DMS153 treated with DMSO at 0.1 percent for 48 hours (cell line): ENCODE measurements at regions not wholly inside any gene's neighbourhood (a gene's known extent, or its start where the extent isn't known, plus 50 kb on each side); places are given as distances from the start of the nearest gene placed in this dataset.
A peak's percentile ranks its signal among the peaks of the same experiment; 100 is the strongest.
"Not testable (repeated sequence)": the region's sequence is repeated elsewhere in the genome, so short reads cannot be mapped to it uniquely, and the experiment has no call there.

Experiments used
- DNase-seq: peaks from one replicate; lab custom pipeline; 2025; ENCODE audit not compliant: unreplicated experiment; lab: John Stamatoyannopoulos, UW

GRCh38 chr10:129042776-129043595 lies 424.1 kb upstream of the MGMT start:
- no peak for DNase-seq

DNA sequence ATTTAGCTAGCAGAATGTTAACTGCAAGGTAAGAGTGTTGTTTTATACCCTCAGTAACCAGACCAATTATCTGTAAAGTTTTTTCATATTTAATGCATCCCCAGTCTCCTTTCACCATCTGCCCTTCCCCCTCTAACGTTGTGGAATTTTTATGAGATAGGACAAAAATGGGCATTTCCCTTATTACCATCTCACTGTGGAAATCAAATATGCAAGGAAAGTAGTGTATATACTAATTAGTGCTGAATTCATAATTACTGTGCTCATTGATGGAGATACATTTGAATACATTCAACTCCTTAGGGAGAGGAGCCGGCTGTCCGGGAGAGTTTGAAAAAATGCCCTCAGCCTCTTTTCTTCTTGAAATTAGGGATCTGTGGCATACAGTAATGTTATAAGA lies 423.4 kb upstream of the MGMT start:
- DNase-seq: no peak

DNA sequence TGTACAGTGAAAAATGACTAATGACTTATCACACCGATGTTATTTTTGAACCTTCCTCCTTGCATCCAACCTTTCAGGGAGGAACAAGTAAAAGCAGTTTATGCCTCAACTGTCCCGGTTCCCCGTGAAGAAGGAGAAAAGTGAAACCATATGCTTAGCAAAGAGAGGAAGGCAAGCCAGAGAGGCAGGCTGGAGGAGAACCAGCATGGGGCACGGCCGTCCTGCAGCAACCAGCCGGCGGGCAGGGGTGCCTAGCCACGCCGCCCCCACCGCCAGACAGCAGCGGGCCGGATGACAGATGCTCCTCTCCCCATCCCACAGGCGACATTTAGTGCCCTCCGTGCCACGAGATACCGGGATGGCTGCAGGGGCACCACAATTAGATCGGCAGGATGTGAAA lies 421.4 kb upstream of the MGMT start:
- DNase-seq: no peak

DNA sequence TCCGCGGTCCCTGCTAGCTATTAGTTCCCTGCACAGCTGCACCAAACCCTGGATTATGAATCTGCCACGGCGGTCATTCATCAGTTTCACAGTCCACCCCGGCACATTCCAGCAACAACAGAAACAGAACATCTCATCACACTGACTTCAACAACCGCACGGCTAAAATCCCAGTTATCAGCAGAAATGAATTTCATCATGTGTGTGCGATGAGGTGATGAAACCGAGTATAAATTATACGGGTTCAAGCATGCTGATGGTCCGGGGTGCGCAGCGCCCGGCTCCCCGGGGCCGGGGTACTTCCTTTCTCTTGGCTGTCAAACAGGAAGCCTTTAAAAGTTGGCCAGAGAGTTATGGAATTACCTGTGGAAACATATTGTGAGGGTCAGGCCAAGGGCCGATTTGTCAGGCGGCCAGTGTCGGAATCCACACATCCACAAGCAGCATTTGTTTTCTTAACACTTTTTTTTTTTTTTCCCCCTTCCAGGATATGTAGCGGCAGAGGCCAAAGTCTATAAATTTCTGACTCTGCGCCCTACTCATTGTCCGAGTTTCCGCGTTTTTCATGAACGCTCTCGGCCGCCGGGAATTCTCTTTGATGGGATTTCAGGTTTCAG lies 420.9 kb upstream of the MGMT start:
- no peak for DNase-seq

- no peak for DNase-seq
Observed at GRCh38 chr10:129046962-129047361, 420.1 kb upstream of the MGMT start.

- DNase-seq: no peak
Observed at GRCh38 chr10:129047600-129047999, 419.4 kb upstream of the MGMT start.

- DNase-seq: no peak
Observed at GRCh38 chr10:129048513-129048912, 418.5 kb upstream of the MGMT start.

DNA sequence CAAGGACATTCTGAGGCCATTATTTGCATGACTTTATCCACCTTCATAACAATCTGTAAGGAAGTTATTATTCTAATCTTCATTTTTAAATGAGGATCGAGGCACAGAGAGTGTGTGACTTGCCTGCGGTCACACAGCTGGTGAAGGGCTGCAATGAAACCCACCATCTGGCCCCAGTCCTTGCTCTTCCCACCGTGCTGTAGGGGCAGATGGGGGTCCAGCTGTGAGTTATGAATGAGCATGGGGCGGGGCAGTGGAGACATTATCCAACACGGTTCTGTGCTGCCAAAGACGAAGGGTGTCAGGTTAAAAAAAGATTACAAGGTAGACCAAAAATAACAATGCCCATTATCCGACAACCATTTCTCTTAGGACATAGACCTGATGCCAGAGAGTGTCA lies 417.5 kb upstream of the MGMT start:
- DNase-seq: no peak

- no peak for DNase-seq
Observed at GRCh38 chr10:129055225-129055624, 411.8 kb upstream of the MGMT start.

- no peak for DNase-seq
Observed at GRCh38 chr10:129055986-129056385, 411.1 kb upstream of the MGMT start.

GRCh38 chr10:129056734-129057689 lies 410.0 kb upstream of the MGMT start:
- DNase-seq: no peak

- no peak for DNase-seq
Observed at GRCh38 chr10:129057856-129058663, 409.0 kb upstream of the MGMT start.

DNA sequence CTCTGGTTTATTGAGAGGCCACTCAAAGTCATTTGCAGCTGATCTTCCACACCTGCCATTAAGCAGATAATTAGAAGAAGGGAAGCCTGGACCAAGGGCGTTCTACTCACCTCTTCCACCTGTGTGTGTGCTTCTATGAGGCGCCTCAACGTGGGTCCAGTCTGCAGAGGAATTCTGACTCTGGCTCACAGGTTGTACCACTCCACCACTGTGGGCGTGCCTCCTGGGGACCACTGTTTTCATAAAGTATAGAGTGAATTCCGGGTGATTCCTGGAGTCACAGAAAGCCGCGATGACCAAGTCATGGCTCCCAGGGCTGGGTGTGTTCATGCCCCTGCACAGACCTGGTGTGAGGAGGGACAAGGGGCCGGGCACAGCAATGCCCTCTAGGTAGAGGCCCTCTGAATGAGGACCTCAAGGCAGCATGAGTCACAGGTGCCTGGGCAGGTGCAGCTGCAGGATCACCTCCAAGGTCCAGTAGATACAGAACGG lies 408.3 kb upstream of the MGMT start:
- no peak for DNase-seq

DNA sequence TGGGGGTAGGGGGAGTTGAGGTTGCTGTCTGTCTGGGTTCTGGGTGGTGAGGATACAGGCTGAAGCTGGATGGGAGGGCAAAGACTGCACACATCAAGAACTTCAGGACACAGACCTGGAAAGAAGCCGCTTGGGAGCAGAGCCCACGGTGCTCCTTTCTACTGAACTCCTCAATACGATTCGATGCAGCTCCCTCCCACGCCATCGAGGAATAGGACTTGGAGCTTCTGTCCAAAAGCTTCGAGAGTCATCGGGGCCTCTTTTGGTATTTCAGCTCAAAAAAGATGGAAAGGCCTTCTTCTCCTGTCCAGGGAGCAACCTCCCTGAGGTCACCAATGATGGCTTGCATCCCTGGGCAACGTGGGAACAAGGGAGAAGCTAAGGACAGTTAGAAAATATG lies 407.1 kb upstream of the MGMT start:
- no peak for DNase-seq

DNA sequence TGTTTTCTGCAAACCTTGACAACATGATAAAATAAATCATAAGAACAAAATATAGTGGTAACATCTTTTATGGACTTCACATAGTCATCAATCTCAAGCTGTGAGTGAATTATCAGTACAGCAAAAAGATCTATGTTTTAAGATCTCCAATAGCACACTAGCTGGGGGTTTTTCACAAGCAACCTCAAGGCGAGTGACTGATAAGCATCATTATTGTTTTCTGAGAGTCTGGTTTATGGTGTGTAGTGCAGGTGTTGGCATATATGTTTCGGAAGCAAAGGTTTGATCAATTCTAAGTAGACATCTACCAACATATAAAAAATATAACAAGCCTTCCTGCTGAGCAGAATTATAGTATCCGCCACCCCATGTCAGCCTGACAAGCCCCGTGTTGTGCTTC lies 403.8 kb upstream of the MGMT start:
- DNase-seq: no peak

DNA sequence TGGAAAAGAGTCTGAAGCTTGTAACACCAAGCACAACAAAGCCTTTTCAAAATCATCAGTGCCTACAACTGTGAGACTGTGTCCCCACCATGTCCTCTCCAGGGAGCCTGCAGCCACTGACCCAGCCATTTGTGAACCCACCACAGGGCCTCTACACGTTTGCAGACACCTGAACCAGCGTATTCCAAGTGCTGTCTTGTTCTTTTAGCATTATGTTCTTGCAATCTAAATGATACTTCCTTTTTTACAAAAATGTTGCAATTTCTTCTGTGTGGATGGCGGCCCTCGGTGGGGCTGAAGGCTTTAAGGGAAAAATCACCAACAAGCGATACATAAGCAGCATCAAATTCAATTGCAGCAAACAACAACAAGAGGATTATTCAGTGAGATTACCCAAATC lies 403.2 kb upstream of the MGMT start:
- no peak for DNase-seq

- DNase-seq: not testable (repeated sequence)
Observed at GRCh38 chr10:129066529-129066928, 400.5 kb upstream of the MGMT start.

DNA sequence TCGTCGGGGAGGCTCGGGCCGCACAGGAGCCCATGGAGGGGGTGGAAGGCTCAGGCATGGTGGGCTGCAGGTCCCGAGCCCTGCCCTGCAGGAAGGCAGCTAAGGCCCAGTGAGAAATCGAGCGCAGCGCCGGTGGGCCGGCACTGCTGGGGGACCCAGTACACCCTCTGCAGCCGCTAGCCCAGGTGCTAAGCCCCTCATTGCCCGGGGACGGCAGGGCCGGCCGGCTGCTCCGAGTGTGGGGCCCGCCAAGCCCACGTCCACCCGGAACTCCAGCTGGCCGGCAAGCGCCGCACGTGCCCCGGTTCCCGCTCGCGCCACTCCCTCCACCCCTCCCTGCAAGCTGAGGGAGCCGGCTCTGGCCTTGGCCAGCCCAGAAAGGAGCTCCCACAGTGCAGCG lies 395.6 kb upstream of the MGMT start:
- not testable (repeated sequence) for DNase-seq

DNA sequence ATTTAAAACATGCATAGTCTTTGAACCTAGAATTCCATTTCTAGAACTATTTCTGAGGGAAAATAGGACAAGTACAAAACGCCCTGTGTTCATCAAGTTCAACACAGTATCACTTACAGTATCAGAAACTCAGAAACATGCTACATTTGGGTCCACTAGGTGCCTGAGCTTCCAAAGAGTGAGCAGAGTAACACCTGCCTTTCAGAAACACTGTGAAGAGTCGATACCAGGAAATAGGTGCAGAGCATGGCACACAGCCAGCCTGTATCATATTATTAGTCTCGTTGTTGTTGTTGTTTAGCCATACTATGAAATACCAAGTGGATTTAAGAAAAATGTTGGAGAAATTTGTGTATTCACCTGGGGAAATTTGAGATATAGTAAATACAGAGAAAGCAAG lies 392.1 kb upstream of the MGMT start:
- DNase-seq: peak; percentile 67

DNA sequence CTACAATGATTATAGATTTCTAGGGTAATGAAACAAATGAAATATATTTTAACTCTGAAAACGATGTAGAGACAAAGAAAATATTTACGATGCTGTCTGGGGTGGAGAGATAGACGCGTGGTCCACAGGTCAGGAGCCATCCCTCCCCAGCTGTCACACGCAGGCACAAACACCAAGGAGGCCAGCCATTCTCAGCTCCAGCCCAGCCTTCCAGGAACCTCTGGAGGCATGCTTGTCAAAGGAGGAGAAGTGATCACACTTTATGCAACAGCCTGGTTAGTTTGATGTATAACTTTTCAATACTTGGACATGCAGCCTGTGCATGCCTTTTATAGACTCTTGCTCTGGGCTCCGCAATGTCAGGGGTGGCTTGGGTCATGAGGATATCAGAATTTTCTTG lies 391.5 kb upstream of the MGMT start:
- DNase-seq: no peak

DNA sequence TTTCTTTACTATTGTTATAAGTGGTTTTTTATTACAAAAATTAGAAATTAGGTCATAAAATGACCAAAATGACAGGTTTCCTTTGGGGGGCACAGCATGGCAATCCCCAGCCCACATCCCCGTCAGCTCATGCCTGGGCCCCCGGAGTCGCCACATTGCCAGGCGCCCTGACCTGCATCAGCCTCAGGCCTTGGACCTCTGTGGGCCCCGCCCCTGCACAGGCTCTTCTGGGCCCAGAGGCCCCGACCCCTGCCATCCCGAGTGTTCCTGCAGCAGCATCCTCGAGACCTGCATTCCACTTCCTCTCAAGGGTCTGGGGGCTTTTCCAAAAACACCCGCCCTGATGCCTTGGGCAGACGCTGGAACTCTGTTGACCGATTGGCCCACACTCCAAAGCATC lies 391.1 kb upstream of the MGMT start:
- no peak for DNase-seq
